HCT116 (cell line): ENCODE measurements at regions not wholly inside any gene's neighbourhood (a gene's known extent, or its start where the extent isn't known, plus 50 kb on each side); places are given as distances from the start of the nearest gene placed in this dataset.

Experiments
- ATAC-seq: fragments of 200-7000 bp; cut with Tn5 transposase; 2 replicates; pipeline ENCODE4 v1.9.1; 2020; ENCODE audit warnings: mild to moderate bottlenecking, moderate library complexity
- BruUV-seq: library from RNA; stranded (reverse); fragments of 400-500 nt; replicated peaks from 2 replicates; lab custom pipeline; 2021; lab: Mats Ljungman, UMichigan
- CTCF ChIA-PET: fragments of 300-600 bp; sonication (Branson Sonifier 250); formaldehyde crosslinking; loops from one replicate; lab custom pipeline; 2021; ENCODE audit warnings: antibody characterized with exemption; lab: Charles Lee
- POLR2A ChIA-PET: fragments of 300-600, 350-600 bp; sonication (Branson Sonifier 250); formaldehyde crosslinking; loops from one replicate; lab custom pipeline; 2021; ENCODE audit warnings: antibody characterized with exemption; lab: Charles Lee
- RAD21 ChIA-PET, 2 experiments: fragments of 300-600 bp; sonication (Branson Sonifier 250); formaldehyde crosslinking; loops; one replicate each; lab custom pipeline; 2023; ENCODE audit warnings: low total read pairs in 2 of 2; ENCODE audit not compliant: uncharacterized antibody in 2 of 2, unreplicated experiment in 2 of 2, low non-redundant PET in 1 of 2; lab: Charles Lee
- DNase-seq: peaks from one replicate; pipeline ENCODE4 v3.0.0-alpha.2; 2010; ENCODE audit warnings: low read depth, low spot score
- H2AFZ ChIP-seq: fragments of 200-600 bp; shearing (Covaris generic), sonication (generic); 2 replicates; pipeline ENCODE4 v1.6.1; 2017; ENCODE audit warnings: low read depth, mixed run types, mixed read lengths, antibody characterized with exemption, low read length; ENCODE audit not compliant: poor library complexity, severe bottlenecking
- H3K27ac ChIP-seq: 2 replicates; pipeline ENCODE4 v1.5.1; 2012; ENCODE audit warnings: low read depth, low read length
- H3K27me3 ChIP-seq: fragments of 200-600 bp; sonication (generic); 2 replicates; pipeline ENCODE4 v1.6.1; 2016; ENCODE audit warnings: mixed run types, low read length, mixed read lengths; ENCODE audit not compliant: insufficient read depth
- H3K36me3 ChIP-seq, 2 experiments: fragments of 200-500 bp in 1 of 2; fragments of 200-600 bp in 1 of 2; sonication (Bioruptor generic) in 1 of 2; sonication (generic) in 1 of 2; 2 replicates each; pipeline versions ENCODE4 v1.5.1 to v1.6.1; 2014 to 2016; ENCODE audit warnings: low read length in 2 of 2, inconsistent platforms in 1 of 2, mixed read lengths in 1 of 2, mixed run types in 1 of 2; ENCODE audit not compliant: insufficient read depth in 2 of 2, control insufficient read depth in 1 of 2
- H3K4me1 ChIP-seq, 2 experiments: fragments of 200-600 bp in 1 of 2; sonication (generic) in 1 of 2; 2 replicates each; pipeline versions ENCODE4 v1.5.1 to v1.6.1; 2012 to 2017; ENCODE audit warnings: low read length in 2 of 2, inconsistent platforms in 1 of 2, mild to moderate bottlenecking in 1 of 2, mixed read lengths in 1 of 2, mixed run types in 1 of 2, moderate library complexity in 1 of 2; ENCODE audit not compliant: insufficient read depth in 2 of 2, control insufficient read depth in 1 of 2
- H3K4me2 ChIP-seq: fragments of 200-600 bp; sonication (generic); 2 replicates; pipeline ENCODE4 v1.6.1; 2017; ENCODE audit warnings: mixed run types, low read length, mixed read lengths
- H3K4me3 ChIP-seq, 2 experiments: fragments of 200-600 bp in 1 of 2; sonication (generic) in 1 of 2; replicated peaks in 1 of 2; 2 replicates each; pipeline ENCODE4 v1.5.1; 2011 to 2016; ENCODE audit warnings: low read length in 2 of 2, control low read depth in 1 of 2, low read depth in 1 of 2, mild to moderate bottlenecking in 1 of 2, mixed read lengths in 1 of 2, mixed run types in 1 of 2
- H3K79me2 ChIP-seq: fragments of 200-600 bp; sonication (generic); 2 replicates; pipeline ENCODE4 v1.6.1; 2017; ENCODE audit warnings: mild to moderate bottlenecking, mixed run types, low read length, moderate library complexity, mixed read lengths; ENCODE audit not compliant: insufficient read depth
- H3K9ac ChIP-seq: fragments of 200-600 bp; sonication (generic); 2 replicates; pipeline ENCODE4 v1.6.1; 2016; ENCODE audit warnings: low read length, mixed read lengths
- H3K9me2 ChIP-seq: fragments of 200-600 bp; sonication (generic), shearing (Covaris generic); 2 replicates; pipeline ENCODE4 v1.6.1; 2017; ENCODE audit warnings: mixed run types, mild to moderate bottlenecking, moderate library complexity; ENCODE audit not compliant: insufficient read depth
- H3K9me3 ChIP-seq, 2 experiments: fragments of 200-500 bp in 1 of 2; fragments of 200-600 bp in 1 of 2; sonication (Bioruptor generic) in 1 of 2; sonication (generic) in 1 of 2; 2 replicates each; pipeline ENCODE4 v1.6.1; 2014 to 2017; ENCODE audit warnings: low read length in 2 of 2, mixed read lengths in 2 of 2, inconsistent platforms in 1 of 2, low read depth in 1 of 2, mild to moderate bottlenecking in 1 of 2, mixed run types in 1 of 2, moderate library complexity in 1 of 2; ENCODE audit not compliant: control insufficient read depth in 1 of 2, insufficient read depth in 1 of 2
- H4K20me1 ChIP-seq: fragments of 200-600 bp; sonication (generic), shearing (Covaris generic); 2 replicates; pipeline ENCODE4 v1.6.1; 2017; ENCODE audit warnings: mixed run types, mild to moderate bottlenecking, moderate library complexity; ENCODE audit not compliant: insufficient read depth
- CTCF ChIP-seq, 3 experiments: fragments of 200-600 bp in 1 of 3; sonication (generic) in 1 of 3; IDR thresholded peaks in 2 of 3; conservative IDR thresholded peaks in 1 of 3; 2 replicates each; pipeline ENCODE4 v1.5.1; 2012 to 2017; ENCODE audit warnings: low read depth in 2 of 3, low read length in 2 of 3, antibody characterized with exemption in 1 of 3, borderline replicate concordance in 1 of 3, control low read depth in 1 of 3, mild to moderate bottlenecking in 1 of 3, mixed read lengths in 1 of 3, mixed run types in 1 of 3, moderate library complexity in 1 of 3; ENCODE audit not compliant: insufficient read depth in 1 of 3
- EZH2 ChIP-seq: fragments of 200-600 bp; sonication (generic); IDR thresholded peaks from 2 replicates; pipeline ENCODE4 v1.6.1; 2017; ENCODE audit warnings: antibody characterized with exemption, mixed run types
- FOSL1 ChIP-seq: IDR thresholded peaks from 2 replicates; pipeline ENCODE4 v1.6.1; 2012; ENCODE audit warnings: low read depth
- JUND ChIP-seq: IDR thresholded peaks from 2 replicates; pipeline ENCODE4 v1.6.1; 2012
- MAX ChIP-seq: IDR thresholded peaks from 2 replicates; pipeline ENCODE4 v1.6.1; 2012
- POLR2A ChIP-seq: IDR thresholded peaks from 2 replicates; pipeline ENCODE4 v1.7.0; 2011; ENCODE audit warnings: borderline replicate concordance; ENCODE audit not compliant: insufficient read depth, insufficient read length; ENCODE audit errors: extremely low read depth
- RAD21 ChIP-seq: IDR thresholded peaks from 2 replicates; pipeline ENCODE4 v1.6.1; 2012; ENCODE audit warnings: low read depth, mild to moderate bottlenecking
- TCF7L2 ChIP-seq: IDR thresholded peaks from 2 replicates; pipeline ENCODE4 v1.7.0; 2011; ENCODE audit warnings: borderline replicate concordance, inconsistent platforms; ENCODE audit not compliant: insufficient read depth, insufficient read length; ENCODE audit errors: extremely low read depth
- YY1 ChIP-seq: IDR thresholded peaks from 2 replicates; pipeline ENCODE4 v1.6.1; 2011; ENCODE audit warnings: low read length, low read depth, moderate library complexity, mild to moderate bottlenecking; ENCODE audit not compliant: insufficient replicate concordance; ENCODE audit errors: extremely low read depth
- ZFX ChIP-seq: fragments of 450-650 bp; IDR thresholded peaks from 2 replicates; pipeline ENCODE4 v1.6.1; 2017
- ZNF274 ChIP-seq: fragments of 200-500 bp; sonication (Bioruptor generic); IDR thresholded peaks from 2 replicates; pipeline ENCODE4 v1.6.1; 2014; ENCODE audit warnings: mild to moderate bottlenecking, low read depth, low read length, inconsistent platforms
- intact Hi-C: fragments of 100-400 bp; cut with micrococcal nuclease; formaldehyde crosslinking; loops from 2 replicates; pipeline ENCODE4 v1.10.0; 2022

- Histone ChIP-seq H3K9ac (no peak overlapping the region), H3K36me3 (no peaks in the 10 kb centered on the region), H3K27me3 (peaks cover 31% of the 10 kb centered on the region), H3K4me2 (no peak overlapping the region), H4K20me1 (no peaks in the 10 kb centered on the region), H3K27ac (no peak overlapping the region), H3K79me2 (no peaks in the 10 kb centered on the region), H3K9me3 (0 out of 4 replicates have a peak, but pooled peaks cover 0 to 3% of the 10 kb centered on the region in 2 experiments), H2AFZ (no peak overlapping the region), H3K4me3 (no peak overlapping the region), H3K4me1 (no peaks in the 10 kb centered on the region), H3K9me2 (no peaks in the 10 kb centered on the region)
- no peak for ATAC-seq
- DNase-seq = no peak
- intact Hi-C loops = no loop called here
- RAD21 ChIA-PET = no interaction called here
- POLR2A ChIA-PET = no interaction called here
- BruUV-seq = no TSS peak
- CTCF ChIA-PET = no interaction called here
- TF ChIP-seq RAD21 (no peak), FOSL1 (no peak), ZFX (no peak), TCF7L2 (no peak), JUND (no peak), EZH2 (no peak), MAX (no peak), POLR2A (no peak), ZNF274 (no peak), CTCF (IDR thresholded peaks at IDR 0.05 in 2 of 3, conservative IDR thresholded peaks at IDR 0.05 in 1 of 3; ENCODE audit: borderline replicate concordance in 1 of 3, insufficient read depth in 1 of 3, low read depth in 2 of 3, low read length in 2 of 3) (no peak), YY1 (no peak)
Measured at GRCh38 chr6:170011204-170012036, 260.0 kb downstream of the ERMARD start.
